ENCODE measurements at regions not wholly inside any gene's neighbourhood (a gene's known extent, or its start where the extent isn't known, plus 50 kb on each side); places are given as distances from the start of the nearest gene placed in this dataset.

DNA sequence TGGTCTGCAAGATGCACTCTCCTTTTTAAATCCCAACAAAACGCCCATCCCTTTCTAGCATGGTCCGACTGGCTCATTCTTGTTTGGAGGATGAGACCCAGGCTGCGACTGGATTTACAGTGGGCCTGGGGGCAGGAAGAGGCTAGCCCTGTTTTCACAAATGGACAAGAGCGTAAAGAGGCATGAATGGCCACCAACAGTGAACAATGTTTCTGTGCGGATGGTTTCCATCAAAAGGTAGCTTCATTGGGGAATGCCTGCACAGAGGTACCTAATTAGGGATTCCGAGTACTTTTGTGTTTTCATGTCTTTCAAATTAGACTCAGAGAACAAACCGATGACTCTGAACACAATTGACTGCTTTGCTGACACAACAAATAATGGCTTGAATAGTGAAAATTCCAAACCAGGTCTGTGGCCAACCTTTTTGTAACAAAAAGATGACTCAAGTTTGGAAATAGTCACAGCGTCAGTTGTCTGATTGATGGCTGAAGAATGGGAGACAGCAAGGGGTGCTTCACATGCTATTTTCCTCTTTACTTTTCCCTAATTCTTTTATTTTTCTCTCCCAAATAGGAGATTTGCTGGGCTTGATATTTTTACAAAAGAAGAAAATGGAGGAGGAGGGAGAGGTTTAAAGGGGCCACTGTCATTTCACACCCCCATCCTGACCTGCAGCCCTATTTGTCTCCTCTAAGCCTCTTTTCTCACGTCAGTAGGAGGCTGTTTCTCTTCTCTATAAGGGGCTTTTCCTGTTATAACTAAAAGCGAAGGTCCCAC lies 208.1 kb upstream of the S1PR3 start:
- no peak overlapping the region for H3K4me3 ChIP-seq (ENCODE audit: low read depth, low read length, poor library complexity, severe bottlenecking)
- no peak for TF ChIP-seq EZH2phosphoT487 (IDR thresholded peaks at IDR 0.05; ENCODE audit: borderline replicate concordance, low read depth, low read length)
- TF ChIP-seq, protein P1, sequence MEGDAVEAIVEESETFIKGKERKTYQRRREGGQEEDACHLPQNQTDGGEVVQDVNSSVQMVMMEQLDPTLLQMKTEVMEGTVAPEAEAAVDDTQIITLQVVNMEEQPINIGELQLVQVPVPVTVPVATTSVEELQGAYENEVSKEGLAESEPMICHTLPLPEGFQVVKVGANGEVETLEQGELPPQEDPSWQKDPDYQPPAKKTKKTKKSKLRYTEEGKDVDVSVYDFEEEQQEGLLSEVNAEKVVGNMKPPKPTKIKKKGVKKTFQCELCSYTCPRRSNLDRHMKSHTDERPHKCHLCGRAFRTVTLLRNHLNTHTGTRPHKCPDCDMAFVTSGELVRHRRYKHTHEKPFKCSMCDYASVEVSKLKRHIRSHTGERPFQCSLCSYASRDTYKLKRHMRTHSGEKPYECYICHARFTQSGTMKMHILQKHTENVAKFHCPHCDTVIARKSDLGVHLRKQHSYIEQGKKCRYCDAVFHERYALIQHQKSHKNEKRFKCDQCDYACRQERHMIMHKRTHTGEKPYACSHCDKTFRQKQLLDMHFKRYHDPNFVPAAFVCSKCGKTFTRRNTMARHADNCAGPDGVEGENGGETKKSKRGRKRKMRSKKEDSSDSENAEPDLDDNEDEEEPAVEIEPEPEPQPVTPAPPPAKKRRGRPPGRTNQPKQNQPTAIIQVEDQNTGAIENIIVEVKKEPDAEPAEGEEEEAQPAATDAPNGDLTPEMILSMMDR (conservative IDR thresholded peaks at IDR 0.05; ENCODE audit: low read length), result no peak
- no peaks in the 10 kb centered on the region for H3K9me2 ChIP-seq (ENCODE audit: insufficient read depth, low read length)
- H3K4me1 ChIP-seq (ENCODE audit: insufficient read depth, low read length, poor library complexity, severe bottlenecking), result peaks cover 17% of the 10 kb centered on the region
- 0 out of 2 replicates have a peak overlapping the region, but pooled peaks have one; percentile 14 for H3K4me2 ChIP-seq (ENCODE audit: low read length)
- ChIA-PET CTCF (ENCODE audit: unreplicated experiment) (no interaction called here), POLR2A (no interaction called here)
- no peaks in the 10 kb centered on the region for H4K20me1 ChIP-seq (ENCODE audit: insufficient read depth, low read length)
- H3K27ac ChIP-seq (ENCODE audit: low read depth, low read length, poor library complexity, severe bottlenecking), result no peak overlapping the region
- intact Hi-C loops (cut with micrococcal nuclease; ENCODE audit: unreplicated experiment), result no loop called here
- H3K9me3 ChIP-seq (ENCODE audit: low read length), result no peaks in the 10 kb centered on the region
- DNase-seq (ENCODE audit: low spot score), result no peak
- H3K79me2 ChIP-seq (ENCODE audit: insufficient read depth, low read depth, low read length), result no peaks in the 10 kb centered on the region
- H3K36me3 ChIP-seq (ENCODE audit: insufficient read depth, low read length), result no peaks in the 10 kb centered on the region
- H2AFZ ChIP-seq (ENCODE audit: low read length), result no peak overlapping the region; the same call in 1 of the 2 replicates
- BruUV-seq (replicated peaks), result no TSS peak

DNA sequence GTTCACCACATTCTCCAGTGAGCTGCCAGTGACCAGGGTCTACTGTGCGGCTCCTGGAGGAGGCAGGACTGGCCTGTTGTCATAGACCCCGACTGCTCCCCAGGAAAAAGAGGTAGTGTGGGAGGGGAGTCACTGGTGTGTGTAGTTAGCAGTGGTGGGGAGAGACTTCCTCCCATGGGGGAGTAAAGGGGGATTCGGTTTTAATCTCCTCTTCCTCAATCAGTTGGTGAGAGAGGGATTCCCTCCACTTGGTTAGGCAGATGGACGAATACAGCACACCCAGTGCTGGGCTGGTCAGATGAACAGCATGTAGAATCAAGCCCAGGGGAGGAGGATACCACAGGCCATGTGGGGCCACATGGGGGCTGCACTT lies 207.6 kb upstream of the S1PR3 start:
- TF ChIP-seq EZH2phosphoT487 (IDR thresholded peaks at IDR 0.05; ENCODE audit: borderline replicate concordance, low read depth, low read length), result no peak
- TF ChIP-seq, protein P1 (conservative IDR thresholded peaks at IDR 0.05; ENCODE audit: low read length), result no peak
- DNase-seq (ENCODE audit: low spot score), result no peak
- BruUV-seq (replicated peaks), result no TSS peak
- Histone ChIP-seq H3K36me3 (ENCODE audit: insufficient read depth, low read length) (no peaks in the 10 kb centered on the region), H3K79me2 (ENCODE audit: insufficient read depth, low read depth, low read length) (no peaks in the 10 kb centered on the region), H3K4me1 (ENCODE audit: insufficient read depth, low read length, poor library complexity, severe bottlenecking) (peaks cover 12% of the 10 kb centered on the region), H3K9me2 (ENCODE audit: insufficient read depth, low read length) (no peaks in the 10 kb centered on the region), H4K20me1 (ENCODE audit: insufficient read depth, low read length) (no peaks in the 10 kb centered on the region), H3K9me3 (ENCODE audit: low read length) (no peaks in the 10 kb centered on the region), H2AFZ (ENCODE audit: low read length) (no peak overlapping the region; the same call in 1 of the 2 replicates), H3K4me3 (ENCODE audit: low read depth, low read length, poor library complexity, severe bottlenecking) (no peak overlapping the region), H3K27ac (ENCODE audit: low read depth, low read length, poor library complexity, severe bottlenecking) (no peak overlapping the region), H3K4me2 (ENCODE audit: low read length) (0 out of 2 replicates have a peak overlapping the region, but pooled peaks have one; percentile 14)
- intact Hi-C loops (cut with micrococcal nuclease; ENCODE audit: unreplicated experiment), result no loop called here
- CTCF ChIA-PET (ENCODE audit: unreplicated experiment), result no interaction called here
- POLR2A ChIA-PET, result no interaction called here

- Histone ChIP-seq H4K20me1 (ENCODE audit: insufficient read depth, low read length) (no peaks in the 10 kb centered on the region), H3K9me3 (ENCODE audit: low read length) (no peaks in the 10 kb centered on the region), H3K4me3 (ENCODE audit: low read depth, low read length, poor library complexity, severe bottlenecking) (no peak overlapping the region), H3K36me3 (ENCODE audit: insufficient read depth, low read length) (no peaks in the 10 kb centered on the region), H3K4me1 (ENCODE audit: insufficient read depth, low read length, poor library complexity, severe bottlenecking) (peaks cover 12% of the 10 kb centered on the region), H3K79me2 (ENCODE audit: insufficient read depth, low read depth, low read length) (no peaks in the 10 kb centered on the region), H3K9me2 (ENCODE audit: insufficient read depth, low read length) (no peaks in the 10 kb centered on the region), H3K27ac (ENCODE audit: low read depth, low read length, poor library complexity, severe bottlenecking) (no peak overlapping the region), H2AFZ (ENCODE audit: low read length) (no peak overlapping the region), H3K4me2 (ENCODE audit: low read length) (no peak overlapping the region)
- intact Hi-C loops (cut with micrococcal nuclease; ENCODE audit: unreplicated experiment), result no loop called here
- ChIA-PET CTCF (ENCODE audit: unreplicated experiment) (no interaction called here), POLR2A (interaction anchor here (0.7 kb wide), 1 partner anchor 495 kb away, joined by 3 read pairs; no protein-coding TSS in a partner anchor)
- TF ChIP-seq, protein P1 (conservative IDR thresholded peaks at IDR 0.05; ENCODE audit: low read length), result no peak
- TF ChIP-seq EZH2phosphoT487 (IDR thresholded peaks at IDR 0.05; ENCODE audit: borderline replicate concordance, low read depth, low read length), result no peak
- no TSS peak for BruUV-seq (replicated peaks)
- no peak for DNase-seq (ENCODE audit: low spot score)
Measured at GRCh38 chr9:88784960-88785359, 206.3 kb upstream of the S1PR3 start.

Data from OCI-LY7 (cell line).